IPS-15b (cell line): ENCODE measurements at regions not wholly inside any gene's neighbourhood (a gene's known extent, or its start where the extent isn't known, plus 50 kb on each side); places are given as distances from the start of the nearest gene placed in this dataset.

ENCODE experiments used
- H3K27me3 ChIP-seq: one replicate; pipeline ENCODE4 v1.6.1; 2013; ENCODE audit warnings: low read length; ENCODE audit not compliant: control insufficient read depth, insufficient read depth
- H3K36me3 ChIP-seq: one replicate; pipeline ENCODE4 v1.6.1; 2013; ENCODE audit warnings: low read length; ENCODE audit not compliant: control insufficient read depth, insufficient read depth
- H3K4me1 ChIP-seq: one replicate; pipeline ENCODE4 v1.6.1; 2013; ENCODE audit warnings: mild to moderate bottlenecking, low read length; ENCODE audit not compliant: control insufficient read depth, insufficient read depth
- H3K4me3 ChIP-seq: one replicate; pipeline ENCODE4 v1.5.1; 2013; ENCODE audit warnings: low read depth, low read length
- H3K9ac ChIP-seq: one replicate; pipeline ENCODE4 v1.6.1; 2013; ENCODE audit warnings: low read depth, mild to moderate bottlenecking, low read length
- H3K9me3 ChIP-seq: one replicate; pipeline ENCODE4 v1.6.1; 2013; ENCODE audit warnings: mild to moderate bottlenecking, low read length; ENCODE audit not compliant: control insufficient read depth, insufficient read depth

GRCh38 chr11:92524542-92524941 lies 299.9 kb downstream of the FAT3 start:
- H3K4me1 ChIP-seq: no peaks in the 10 kb centered on the region
- no peak overlapping the region for H3K4me3 ChIP-seq
- no peaks in the 10 kb centered on the region for H3K36me3 ChIP-seq
- H3K9ac ChIP-seq: no peak overlapping the region
- H3K27me3 ChIP-seq: no peaks in the 10 kb centered on the region
- H3K9me3 ChIP-seq: no peaks in the 10 kb centered on the region

GRCh38 chr11:92527467-92527866 lies 302.8 kb downstream of the FAT3 start:
- Histone ChIP-seq H3K36me3 (no peaks in the 10 kb centered on the region), H3K4me3 (no peak overlapping the region), H3K27me3 (no peaks in the 10 kb centered on the region), H3K9me3 (no peaks in the 10 kb centered on the region), H3K4me1 (no peaks in the 10 kb centered on the region), H3K9ac (no peak overlapping the region)

GRCh38 chr11:92528001-92528400 lies 303.4 kb downstream of the FAT3 start:
- H3K4me1 ChIP-seq: no peaks in the 10 kb centered on the region
- H3K9ac ChIP-seq: no peak overlapping the region
- H3K9me3 ChIP-seq: no peaks in the 10 kb centered on the region
- H3K4me3 ChIP-seq: no peak overlapping the region
- no peaks in the 10 kb centered on the region for H3K36me3 ChIP-seq
- no peaks in the 10 kb centered on the region for H3K27me3 ChIP-seq

- no peaks in the 10 kb centered on the region for H3K4me1 ChIP-seq
- no peaks in the 10 kb centered on the region for H3K9me3 ChIP-seq
- no peaks in the 10 kb centered on the region for H3K27me3 ChIP-seq
- H3K4me3 ChIP-seq: no peak overlapping the region
- H3K36me3 ChIP-seq: no peaks in the 10 kb centered on the region
- no peak overlapping the region for H3K9ac ChIP-seq
Observed at GRCh38 chr11:92531065-92531739, 306.6 kb downstream of the FAT3 start.

DNA sequence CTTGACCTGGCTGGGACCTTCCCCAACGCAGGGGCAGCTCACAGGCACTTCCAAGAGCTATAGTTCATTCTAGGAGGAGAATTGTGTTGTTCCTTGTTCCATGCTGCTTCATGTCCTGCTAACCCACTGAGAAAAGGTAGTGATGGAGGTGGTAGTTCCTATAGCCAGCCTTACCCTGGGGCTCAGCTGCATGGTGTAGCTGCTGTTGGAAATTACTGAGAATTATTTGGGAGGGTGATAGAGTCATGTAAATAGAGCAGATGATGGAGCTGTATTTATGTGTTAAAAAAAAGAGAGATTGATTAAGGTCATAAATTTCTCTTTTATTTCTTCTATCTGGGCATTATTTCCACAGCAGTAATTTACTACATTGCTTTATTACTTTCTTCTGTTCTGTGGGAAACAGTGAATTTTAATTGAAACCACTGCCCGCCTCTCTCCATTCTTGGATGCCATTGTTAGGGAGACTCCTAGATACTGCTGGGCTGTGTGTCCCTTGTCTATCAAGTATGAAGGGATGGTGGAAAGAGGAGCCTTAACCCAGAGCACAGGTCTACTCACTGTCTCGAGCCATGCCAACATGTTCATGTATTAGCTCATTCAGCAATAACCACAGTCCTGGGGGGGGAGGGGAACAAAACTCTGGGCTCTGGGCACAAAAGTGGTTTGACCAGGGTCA lies 309.2 kb downstream of the FAT3 start:
- H3K4me1 ChIP-seq: no peaks in the 10 kb centered on the region
- H3K9ac ChIP-seq: no peak overlapping the region
- H3K4me3 ChIP-seq: no peak overlapping the region
- no peaks in the 10 kb centered on the region for H3K36me3 ChIP-seq
- H3K9me3 ChIP-seq: no peaks in the 10 kb centered on the region
- H3K27me3 ChIP-seq: no peaks in the 10 kb centered on the region

- Histone ChIP-seq H3K4me3 (no peak overlapping the region), H3K9me3 (no peaks in the 10 kb centered on the region), H3K4me1 (peaks cover 9% of the 10 kb centered on the region), H3K27me3 (no peaks in the 10 kb centered on the region), H3K9ac (no peak overlapping the region), H3K36me3 (no peaks in the 10 kb centered on the region)
Observed at GRCh38 chr11:92536883-92537282, 312.3 kb downstream of the FAT3 start.

- Histone ChIP-seq H3K4me3 (no peak overlapping the region), H3K9me3 (no peaks in the 10 kb centered on the region), H3K27me3 (no peaks in the 10 kb centered on the region), H3K9ac (no peak overlapping the region), H3K36me3 (no peaks in the 10 kb centered on the region), H3K4me1 (peaks cover 9% of the 10 kb centered on the region)
Observed at GRCh38 chr11:92540096-92540495, 315.5 kb downstream of the FAT3 start.

DNA sequence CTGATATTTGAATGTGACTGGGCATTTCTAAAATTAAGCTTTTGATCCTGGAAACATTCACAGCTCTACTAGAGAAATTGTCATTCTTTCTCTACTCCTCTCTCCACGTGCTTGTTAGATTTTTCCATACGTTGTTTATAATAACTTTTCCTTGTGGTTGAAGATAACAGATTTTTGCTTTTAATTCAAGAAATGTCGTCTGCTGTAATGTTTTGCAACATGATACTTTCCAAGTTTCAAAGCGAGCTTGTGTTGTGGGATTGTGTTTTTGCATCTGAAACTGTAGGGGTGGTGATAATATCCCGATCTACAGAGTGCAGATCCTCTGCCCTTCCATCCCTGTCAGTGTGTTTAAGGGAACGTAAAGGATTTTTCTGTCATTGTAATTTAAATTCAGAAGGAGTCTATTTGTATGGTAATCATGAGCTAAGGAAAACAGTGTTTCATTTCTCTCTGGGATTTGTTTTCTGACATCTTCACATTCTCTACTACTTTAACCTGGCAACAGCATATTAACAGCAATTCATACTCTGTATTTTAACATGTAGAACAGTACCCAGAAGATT lies 321.4 kb downstream of the FAT3 start:
- Histone ChIP-seq H3K27me3 (no peaks in the 10 kb centered on the region), H3K4me3 (no peak overlapping the region), H3K4me1 (peaks cover 41% of the 10 kb centered on the region), H3K36me3 (no peaks in the 10 kb centered on the region), H3K9ac (no peak overlapping the region), H3K9me3 (no peaks in the 10 kb centered on the region)

DNA sequence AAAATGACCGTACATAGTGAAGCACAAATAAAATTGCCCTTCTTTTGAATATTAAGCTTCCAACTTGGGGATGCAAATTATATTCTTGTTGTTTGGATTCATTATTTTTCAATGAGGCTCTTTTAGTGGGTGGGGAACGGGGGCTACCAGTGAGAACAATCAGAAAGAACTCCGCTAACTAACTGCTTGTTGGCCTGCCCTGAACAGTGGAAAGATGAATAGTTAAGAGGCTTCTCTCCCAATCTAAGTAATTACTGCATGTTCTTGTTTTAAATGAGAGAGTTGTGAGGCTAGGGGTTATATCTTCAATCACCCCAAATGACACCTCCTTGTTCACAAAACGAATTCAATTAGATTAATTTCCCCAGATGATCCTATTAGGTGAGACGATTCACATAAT lies 322.0 kb downstream of the FAT3 start:
- Histone ChIP-seq H3K27me3 (no peaks in the 10 kb centered on the region), H3K9me3 (no peaks in the 10 kb centered on the region), H3K9ac (no peak overlapping the region), H3K4me3 (no peak overlapping the region), H3K4me1 (peaks cover 43% of the 10 kb centered on the region), H3K36me3 (no peaks in the 10 kb centered on the region)

DNA sequence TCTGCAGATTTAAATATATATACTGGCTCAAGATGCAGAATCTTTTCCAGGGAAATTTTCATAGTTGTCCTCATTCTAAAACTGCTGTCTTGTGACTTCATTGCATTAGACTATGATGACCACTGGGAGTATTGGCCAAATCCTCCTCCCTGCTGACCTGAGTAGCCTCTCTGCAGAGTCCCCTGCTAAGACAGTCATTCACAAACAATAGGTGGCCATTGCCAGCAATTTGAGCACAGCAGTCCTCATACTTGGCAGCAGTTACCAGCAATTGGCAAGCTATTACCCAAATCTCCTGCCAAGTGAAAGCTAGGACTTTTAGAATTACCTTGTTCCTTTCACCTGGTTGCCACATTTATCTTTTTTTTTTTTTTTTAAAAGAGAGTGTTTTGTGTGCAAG lies 325.8 kb downstream of the FAT3 start:
- no peaks in the 10 kb centered on the region for H3K9me3 ChIP-seq
- H3K4me1 ChIP-seq: peaks cover 42% of the 10 kb centered on the region
- H3K36me3 ChIP-seq: no peaks in the 10 kb centered on the region
- no peak overlapping the region for H3K4me3 ChIP-seq
- no peaks in the 10 kb centered on the region for H3K27me3 ChIP-seq
- H3K9ac ChIP-seq: no peak overlapping the region

DNA sequence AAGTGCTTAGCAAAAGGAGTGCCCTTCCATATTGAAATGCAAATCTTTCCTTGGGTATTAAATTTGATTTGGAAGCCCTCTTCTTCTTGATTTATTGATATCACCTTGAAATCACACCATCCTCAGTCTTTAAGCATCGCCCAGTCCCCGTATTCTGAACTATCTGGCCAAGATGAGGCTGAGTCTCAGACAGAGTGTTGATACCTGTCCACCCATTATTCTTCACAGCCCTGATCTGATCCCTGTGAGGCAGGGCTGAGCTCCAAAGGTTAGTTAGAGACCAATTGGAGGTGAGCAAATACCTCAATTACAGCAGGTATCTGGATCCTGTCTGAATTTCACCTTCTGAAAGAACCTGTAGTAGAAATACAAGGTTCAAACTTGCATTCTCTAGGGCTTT lies 326.3 kb downstream of the FAT3 start:
- Histone ChIP-seq H3K9ac (no peak overlapping the region), H3K27me3 (no peaks in the 10 kb centered on the region), H3K4me1 (peaks cover 37% of the 10 kb centered on the region), H3K36me3 (no peaks in the 10 kb centered on the region), H3K4me3 (no peak overlapping the region), H3K9me3 (no peaks in the 10 kb centered on the region)

DNA sequence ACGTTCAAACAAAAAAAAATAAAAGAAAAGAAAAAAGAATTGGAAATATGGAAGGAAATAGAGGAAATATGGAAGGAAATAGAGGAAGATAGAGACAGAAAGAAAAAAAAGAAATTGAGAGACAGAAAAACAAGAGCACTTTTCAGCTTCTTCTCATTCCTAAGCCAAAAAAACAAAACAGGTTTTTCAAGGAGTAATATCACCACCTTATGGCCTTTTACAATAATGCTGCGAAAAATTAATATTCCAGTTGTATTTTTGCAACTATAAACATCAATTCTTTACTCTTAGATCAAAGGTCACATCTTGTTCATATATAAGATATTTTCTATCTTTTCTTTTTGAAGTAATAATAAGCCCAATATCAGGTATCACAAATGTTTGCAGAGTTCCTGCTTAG lies 328.3 kb downstream of the FAT3 start:
- H3K36me3 ChIP-seq: no peaks in the 10 kb centered on the region
- no peak overlapping the region for H3K4me3 ChIP-seq
- H3K27me3 ChIP-seq: no peaks in the 10 kb centered on the region
- no peak overlapping the region for H3K9ac ChIP-seq
- H3K4me1 ChIP-seq: peaks cover 23% of the 10 kb centered on the region
- H3K9me3 ChIP-seq: no peaks in the 10 kb centered on the region
